ENCODE measurements at regions not wholly inside any gene's neighbourhood (a gene's known extent, or its start where the extent isn't known, plus 50 kb on each side); places are given as distances from the start of the nearest gene placed in this dataset.

DNA sequence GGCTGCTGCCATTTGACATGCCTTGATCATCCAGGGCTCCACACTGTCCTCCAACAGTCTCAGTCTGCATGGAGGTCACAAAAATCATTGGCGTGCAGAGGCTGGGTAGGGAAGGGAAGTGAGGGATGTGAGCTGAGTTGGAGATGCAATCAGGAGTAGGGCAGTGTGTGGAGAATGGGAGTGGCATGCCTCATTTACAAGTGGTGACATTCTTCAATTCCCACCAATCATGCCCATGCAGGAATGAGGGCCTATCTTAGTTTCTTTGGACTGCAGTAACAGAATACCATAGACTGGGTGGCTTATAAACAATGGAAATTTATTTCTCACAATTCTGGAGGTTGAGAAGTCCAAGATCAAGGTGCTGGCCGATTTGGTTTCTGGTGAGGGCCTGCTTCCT lies 94.9 kb upstream of the PJA1 start:
- H3K4me3 ChIP-seq (ENCODE audit: low read depth, low read length) = no peak overlapping the region
- TF ChIP-seq, protein P1, sequence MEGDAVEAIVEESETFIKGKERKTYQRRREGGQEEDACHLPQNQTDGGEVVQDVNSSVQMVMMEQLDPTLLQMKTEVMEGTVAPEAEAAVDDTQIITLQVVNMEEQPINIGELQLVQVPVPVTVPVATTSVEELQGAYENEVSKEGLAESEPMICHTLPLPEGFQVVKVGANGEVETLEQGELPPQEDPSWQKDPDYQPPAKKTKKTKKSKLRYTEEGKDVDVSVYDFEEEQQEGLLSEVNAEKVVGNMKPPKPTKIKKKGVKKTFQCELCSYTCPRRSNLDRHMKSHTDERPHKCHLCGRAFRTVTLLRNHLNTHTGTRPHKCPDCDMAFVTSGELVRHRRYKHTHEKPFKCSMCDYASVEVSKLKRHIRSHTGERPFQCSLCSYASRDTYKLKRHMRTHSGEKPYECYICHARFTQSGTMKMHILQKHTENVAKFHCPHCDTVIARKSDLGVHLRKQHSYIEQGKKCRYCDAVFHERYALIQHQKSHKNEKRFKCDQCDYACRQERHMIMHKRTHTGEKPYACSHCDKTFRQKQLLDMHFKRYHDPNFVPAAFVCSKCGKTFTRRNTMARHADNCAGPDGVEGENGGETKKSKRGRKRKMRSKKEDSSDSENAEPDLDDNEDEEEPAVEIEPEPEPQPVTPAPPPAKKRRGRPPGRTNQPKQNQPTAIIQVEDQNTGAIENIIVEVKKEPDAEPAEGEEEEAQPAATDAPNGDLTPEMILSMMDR (IDR thresholded peaks at IDR 0.05; ENCODE audit: low read depth, low read length) = no peak

DNA sequence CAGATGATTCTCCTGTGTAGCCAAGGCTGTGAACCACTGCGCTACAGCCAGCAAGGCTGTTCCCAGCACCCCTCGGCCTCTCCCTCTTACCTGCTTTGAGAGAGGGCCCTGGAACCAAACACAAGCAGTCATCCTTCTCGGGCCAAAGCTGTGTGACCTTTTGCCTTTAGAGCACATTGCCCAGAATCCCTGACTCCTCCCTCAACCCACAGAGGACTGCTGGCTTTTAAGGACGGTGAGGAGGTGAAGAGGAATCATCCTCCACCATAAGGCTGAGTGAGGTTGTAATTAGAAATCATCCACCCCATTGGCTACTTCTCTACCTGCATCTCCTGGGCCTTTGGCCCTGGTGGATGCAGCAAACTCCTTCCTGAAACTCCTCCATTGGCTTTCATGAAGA lies 93.6 kb upstream of the PJA1 start:
- no peak overlapping the region for H3K4me3 ChIP-seq (ENCODE audit: low read depth, low read length)
- TF ChIP-seq, protein P1 (IDR thresholded peaks at IDR 0.05; ENCODE audit: low read depth, low read length) = no peak

DNA sequence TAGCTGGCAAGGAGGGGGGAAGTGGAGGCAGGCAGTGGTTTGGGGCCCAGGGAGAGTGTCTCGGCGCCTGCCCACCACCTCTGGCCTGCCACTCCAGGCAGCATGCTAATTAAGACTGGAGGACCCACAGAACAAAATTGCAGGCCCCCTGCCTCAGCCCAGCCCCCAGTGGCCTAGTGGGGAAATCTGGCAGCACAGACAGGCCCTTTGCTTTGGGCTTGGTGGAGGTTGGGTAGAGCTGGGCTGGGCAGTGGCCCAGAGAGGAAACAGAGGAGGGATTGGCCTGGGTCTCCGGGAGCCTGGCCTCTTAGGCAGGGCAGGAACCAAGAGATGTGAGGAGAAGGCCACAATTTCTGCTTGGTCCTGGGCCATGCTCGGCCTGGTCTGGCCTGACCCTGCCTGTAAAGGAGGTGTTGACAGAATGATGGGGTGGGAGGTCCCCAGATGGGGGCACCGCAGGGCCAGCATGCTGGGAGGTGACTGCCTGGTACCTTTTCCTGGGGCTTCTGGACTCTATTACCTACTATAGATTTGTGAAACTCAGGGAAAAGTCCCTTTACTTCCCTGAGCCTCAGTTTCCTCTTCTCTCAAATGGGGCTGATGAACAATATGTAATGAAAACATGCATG lies 92.4 kb upstream of the PJA1 start:
- TF ChIP-seq, protein P1 (IDR thresholded peaks at IDR 0.05; ENCODE audit: low read depth, low read length) = no peak
- H3K4me3 ChIP-seq (ENCODE audit: low read depth, low read length) = no peak overlapping the region

DNA sequence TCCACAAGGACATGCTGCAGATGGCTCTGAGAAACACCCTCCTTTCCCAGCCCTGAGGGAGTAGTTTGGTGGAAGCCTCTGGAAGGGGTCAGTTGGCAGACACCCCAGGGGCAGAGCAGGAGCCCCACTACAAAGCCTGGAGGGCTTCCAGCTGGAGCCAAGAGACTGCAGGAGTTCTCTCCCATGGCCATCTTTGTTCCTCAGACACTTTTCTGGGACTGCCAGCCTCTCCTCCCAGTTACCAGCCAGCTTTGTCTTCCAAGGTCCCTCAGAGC lies 91.0 kb upstream of the PJA1 start:
- TF ChIP-seq, protein P1 (IDR thresholded peaks at IDR 0.05; ENCODE audit: low read depth, low read length) = no peak
- H3K4me3 ChIP-seq (ENCODE audit: low read depth, low read length) = no peak overlapping the region

DNA sequence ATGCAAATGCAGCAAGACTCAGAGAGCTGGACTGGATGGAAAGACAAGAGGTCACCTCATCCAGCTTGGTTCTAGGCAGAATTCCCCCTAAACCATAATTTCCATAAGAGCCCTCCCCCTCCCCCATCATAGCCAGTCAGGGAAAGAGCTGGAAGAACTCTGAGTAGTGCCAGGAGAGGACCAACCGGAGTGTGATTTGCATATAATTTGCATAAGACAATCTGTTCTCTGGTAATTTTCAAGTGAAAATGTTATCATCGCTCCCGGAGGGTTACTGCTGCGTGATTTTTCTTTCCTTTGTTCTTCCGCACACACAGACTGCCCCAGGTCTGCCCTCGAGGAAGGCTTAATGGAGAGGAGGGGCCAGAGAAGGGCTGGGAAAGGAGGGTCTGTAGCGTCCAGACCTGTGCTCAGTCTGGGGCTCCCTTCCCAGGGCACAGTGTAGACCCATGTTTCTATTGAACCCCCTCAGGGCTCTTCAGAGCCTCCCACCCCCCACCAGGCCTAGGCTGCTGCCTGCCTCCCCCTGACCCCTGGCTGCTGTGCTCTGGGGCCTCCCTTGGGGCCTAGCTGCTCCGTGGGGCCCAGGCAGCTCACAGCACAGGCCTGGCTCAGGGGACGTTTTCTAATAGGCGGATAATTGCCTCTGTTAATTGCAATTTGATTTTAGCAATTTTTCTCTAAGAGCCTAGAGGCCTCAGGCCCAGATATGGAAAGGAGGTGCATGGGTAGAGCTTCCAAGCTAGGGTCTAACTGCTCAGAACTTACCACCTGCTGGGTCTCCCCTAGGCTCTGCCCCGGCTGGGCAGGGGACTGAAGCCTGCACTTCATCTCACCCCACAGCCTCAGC lies 90.4 kb upstream of the PJA1 start:
- H3K4me3 ChIP-seq (ENCODE audit: low read depth, low read length) = no peak overlapping the region
- TF ChIP-seq, protein P1 (IDR thresholded peaks at IDR 0.05; ENCODE audit: low read depth, low read length) = no peak

DNA sequence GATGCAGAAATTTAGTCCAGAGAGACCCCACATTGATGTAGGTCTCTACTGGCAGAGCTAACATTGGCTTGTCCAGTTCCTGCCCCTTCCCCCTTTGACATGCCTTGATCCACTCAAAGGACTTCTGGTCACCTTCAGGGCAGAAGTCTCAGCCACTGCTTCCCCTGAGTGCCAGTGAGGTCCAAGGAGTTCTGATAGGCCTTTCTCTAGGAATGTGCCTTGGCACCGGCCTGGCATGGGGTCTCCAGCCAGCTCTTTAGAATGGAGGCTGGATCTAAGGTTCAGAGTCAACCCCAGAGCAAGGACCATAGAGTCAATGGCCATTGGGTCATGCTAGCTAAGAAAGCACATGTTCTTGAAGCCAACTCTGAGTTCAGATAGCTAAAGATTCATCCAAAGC lies 88.6 kb upstream of the PJA1 start:
- TF ChIP-seq, protein P1 (IDR thresholded peaks at IDR 0.05; ENCODE audit: low read depth, low read length) = no peak
- H3K4me3 ChIP-seq (ENCODE audit: low read depth, low read length) = no peak overlapping the region

DNA sequence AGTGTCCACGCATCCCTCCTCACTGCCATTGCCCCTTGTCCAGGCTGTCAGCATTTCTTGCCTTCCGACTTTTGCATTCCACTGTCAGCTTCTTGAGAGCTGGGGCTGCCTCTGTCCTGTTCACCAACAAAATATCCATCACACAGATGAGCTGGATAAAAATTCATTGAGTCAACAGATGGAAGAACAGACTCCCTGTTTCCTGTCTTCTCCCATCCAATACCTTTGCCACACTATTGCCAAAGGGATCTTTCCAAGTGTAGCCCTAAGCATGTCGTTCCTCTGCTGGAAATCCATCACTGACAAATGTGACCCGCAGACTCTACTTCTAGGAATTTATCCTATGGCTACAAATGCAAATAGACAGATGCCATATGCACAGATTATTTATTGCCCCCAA lies 78.0 kb upstream of the PJA1 start:
- TF ChIP-seq, protein P1 (IDR thresholded peaks at IDR 0.05; ENCODE audit: low read depth, low read length) = no peak
- H3K4me3 ChIP-seq (ENCODE audit: low read depth, low read length) = no peak overlapping the region
